SU-DHL-6 (cell line): ENCODE measurements at regions not wholly inside any gene's neighbourhood (a gene's known extent, or its start where the extent isn't known, plus 50 kb on each side); places are given as distances from the start of the nearest gene placed in this dataset.
"Not testable (repeated sequence)": the region's sequence is repeated elsewhere in the genome, so short reads cannot be mapped to it uniquely, and the experiment has no call there.

ENCODE experiments used
- H2AFZ ChIP-seq: fragments of 200-600 bp; sonication (generic); 2 replicates; pipeline ENCODE4 v1.6.1; 2014; ENCODE audit warnings: low read depth, mild to moderate bottlenecking, moderate library complexity, mixed read lengths, antibody characterized with exemption, low read length; ENCODE audit not compliant: severe bottlenecking
- H3F3A ChIP-seq: fragments of 200-600 bp; shearing (Covaris generic); 2 replicates; pipeline ENCODE4 v1.6.0; 2016; ENCODE audit warnings: antibody characterized with exemption, mild to moderate bottlenecking; ENCODE audit not compliant: insufficient read depth
- H3K27ac ChIP-seq: fragments of 200-600 bp; sonication (generic); 2 replicates; pipeline ENCODE4 v1.5.1; 2016; ENCODE audit warnings: low read depth, mild to moderate bottlenecking, low read length, moderate library complexity, mixed read lengths
- H3K27me3 ChIP-seq: fragments of 200-600 bp; sonication (generic), shearing (Covaris generic); 2 replicates; pipeline ENCODE4 v1.6.0; 2014; ENCODE audit warnings: mild to moderate bottlenecking, low read length
- H3K36me3 ChIP-seq: fragments of 200-600 bp; sonication (generic); 2 replicates; pipeline ENCODE4 v1.6.1; 2014; ENCODE audit warnings: mild to moderate bottlenecking, low read length, mixed read lengths
- H3K4me2 ChIP-seq: fragments of 300-600, 200-600 bp; shearing (Covaris generic), sonication (generic); 2 replicates; pipeline ENCODE4 v1.6.0; 2014; ENCODE audit warnings: low read length, low read depth, mild to moderate bottlenecking; ENCODE audit not compliant: poor library complexity, severe bottlenecking
- H3K4me3 ChIP-seq: fragments of 200-600 bp; sonication (generic); 2 replicates; pipeline ENCODE4 v1.5.1; 2014; ENCODE audit warnings: antibody characterized with exemption, low read length, mild to moderate bottlenecking, mixed read lengths; ENCODE audit not compliant: insufficient read depth, poor library complexity, severe bottlenecking
- H3K79me2 ChIP-seq: fragments of 200-600 bp; sonication (generic); 2 replicates; pipeline ENCODE4 v1.6.1; 2014; ENCODE audit warnings: mild to moderate bottlenecking, low read length, moderate library complexity; ENCODE audit not compliant: insufficient read depth
- H3K9ac ChIP-seq: fragments of 200-600 bp; sonication (generic); 2 replicates; pipeline ENCODE4 v1.7.0; 2014; ENCODE audit warnings: mild to moderate bottlenecking, low read length
- H3K9me2 ChIP-seq: fragments of 200-600 bp; sonication (generic); replicated peaks from 2 replicates; pipeline ENCODE4 v1.6.1; 2014; ENCODE audit warnings: low read length; ENCODE audit not compliant: insufficient read depth
- H3K9me3 ChIP-seq: fragments of 200-600 bp; sonication (generic); 2 replicates; pipeline ENCODE4 v1.6.1; 2014; ENCODE audit warnings: low read length, mixed read lengths; ENCODE audit not compliant: insufficient read depth
- H4K20me1 ChIP-seq: fragments of 200-600 bp; sonication (generic); 2 replicates; pipeline ENCODE4 v1.6.1; 2014; ENCODE audit warnings: low read depth, mild to moderate bottlenecking, antibody characterized with exemption, low read length, moderate library complexity, mixed read lengths
- CTCF ChIP-seq: fragments of 200-600 bp; sonication (generic); IDR thresholded peaks from one replicate; pipeline ENCODE4 v1.5.1; 2017; ENCODE audit warnings: antibody characterized with exemption, mild to moderate bottlenecking, low read length, moderate library complexity; ENCODE audit not compliant: insufficient read depth, poor library complexity, severe bottlenecking
- EZH2phosphoT487 ChIP-seq: fragments of 200-600 bp; sonication (generic), shearing (Covaris generic); conservative IDR thresholded peaks from 2 replicates; pipeline ENCODE4 v1.6.1; 2018; ENCODE audit warnings: mild to moderate bottlenecking, antibody characterized with exemption, low read length, moderate library complexity, mixed read lengths

- H3K27me3 ChIP-seq, H4K20me1 ChIP-seq, H3K79me2 ChIP-seq, H3K9me3 ChIP-seq, H3K4me2 ChIP-seq, H3K9ac ChIP-seq, H3F3A ChIP-seq, H3K4me3 ChIP-seq, H3K27ac ChIP-seq, H2AFZ ChIP-seq, H3K9me2 ChIP-seq, H3K36me3 ChIP-seq: not testable (repeated sequence)
- peak; percentile 16 for TF ChIP-seq CTCF
These were observed 137.4 kb downstream of the PPIAL4G start for GRCh38 chr1:148345659-148346151.

- not testable (repeated sequence) for H3K4me3 ChIP-seq, H3K27me3 ChIP-seq, H3K9ac ChIP-seq, H2AFZ ChIP-seq, H3F3A ChIP-seq, H3K4me2 ChIP-seq, H3K79me2 ChIP-seq, H3K27ac ChIP-seq, H3K36me3 ChIP-seq, H3K9me3 ChIP-seq, H4K20me1 ChIP-seq, H3K9me2 ChIP-seq
These were observed 138.5 kb downstream of the PPIAL4G start for GRCh38 chr1:148344651-148345050.

- not testable (repeated sequence) for H2AFZ ChIP-seq, H3K9me3 ChIP-seq, H3K36me3 ChIP-seq, H3K4me2 ChIP-seq, H3K27me3 ChIP-seq, H3K79me2 ChIP-seq, H3K9me2 ChIP-seq, H3K27ac ChIP-seq, H3F3A ChIP-seq, H3K4me3 ChIP-seq, H3K9ac ChIP-seq, H4K20me1 ChIP-seq
These were observed 141.4 kb downstream of the PPIAL4G start for GRCh38 chr1:148341729-148342128.

- H3K79me2 ChIP-seq, H3K9ac ChIP-seq, H3K4me2 ChIP-seq, H3K27ac ChIP-seq, H3K9me2 ChIP-seq, H3F3A ChIP-seq, H3K36me3 ChIP-seq, H3K4me3 ChIP-seq, H2AFZ ChIP-seq, H3K9me3 ChIP-seq, H4K20me1 ChIP-seq, H3K27me3 ChIP-seq: not testable (repeated sequence)
These were observed 146.8 kb downstream of the PPIAL4G start for GRCh38 chr1:148336121-148336918.

GRCh38 chr1:148334339-148335130, 148.6 kb downstream of the PPIAL4G start:
- Histone ChIP-seq H4K20me1 (no peaks in the 10 kb centered on the region), H3K9me2 (no peaks in the 10 kb centered on the region), H3F3A (peaks cover 7% of the 10 kb centered on the region; the same call in 1 of the 2 replicates), H3K36me3 (no peaks in the 10 kb centered on the region), H2AFZ (peak overlapping the region; percentile 79), H3K9me3 (no peaks in the 10 kb centered on the region), H3K4me2 (peak overlapping the region; percentile 63), H3K79me2 (no peaks in the 10 kb centered on the region), H3K27ac (peak overlapping the region; percentile 55), H3K9ac (peak overlapping the region; percentile 57), H3K27me3 (no peaks in the 10 kb centered on the region), H3K4me3 (peak overlapping the region; percentile 44)
- TF ChIP-seq CTCF (no peak), EZH2phosphoT487 (no peak)
